Panc1 (cell line): ENCODE measurements at regions not wholly inside any gene's neighbourhood (a gene's known extent, or its start where the extent isn't known, plus 50 kb on each side); places are given as distances from the start of the nearest gene placed in this dataset.

Experiments used
- ATAC-seq: fragments of 200-7000 bp; cut with Tn5 transposase; 2 replicates; pipeline ENCODE4 v1.9.1; 2020; ENCODE audit warnings: mild to moderate bottlenecking, moderate library complexity
- BruUV-seq: library from RNA; stranded (reverse); fragments of 400-500 nt; replicated peaks from 2 replicates; lab custom pipeline; 2021; lab: Mats Ljungman, UMichigan
- CTCF ChIA-PET: fragments of 300-600 bp; sonication (Branson Sonifier 250); formaldehyde crosslinking; loops from one replicate; lab custom pipeline; 2022; ENCODE audit warnings: antibody characterized with exemption; lab: Charles Lee
- POLR2A ChIA-PET: fragments of 300-600 bp; sonication (Branson Sonifier 250); formaldehyde crosslinking; loops from one replicate; lab custom pipeline; 2022; ENCODE audit warnings: antibody characterized with exemption; lab: Charles Lee
- DNase-seq: peaks from one replicate; pipeline ENCODE4 v3.0.0-alpha.2; 2010; ENCODE audit warnings: low read depth, low spot score
- H3K27ac ChIP-seq: 2 replicates; pipeline ENCODE4 v1.5.1; 2011; ENCODE audit warnings: mild to moderate bottlenecking, low read length, inconsistent platforms
- H3K27me3 ChIP-seq: fragments of 200-500 bp; sonication (Bioruptor generic); 2 replicates; pipeline ENCODE4 v1.6.0; 2014; ENCODE audit warnings: low read length, inconsistent platforms; ENCODE audit not compliant: control insufficient read depth, insufficient read depth
- H3K36me3 ChIP-seq: fragments of 200-500 bp; sonication (Bioruptor generic); 2 replicates; pipeline ENCODE4 v1.5.1; 2014; ENCODE audit warnings: inconsistent platforms, mild to moderate bottlenecking, low read length, moderate library complexity; ENCODE audit not compliant: control insufficient read depth, insufficient read depth
- H3K4me1 ChIP-seq: 2 replicates; pipeline ENCODE4 v1.5.1; 2011; ENCODE audit warnings: inconsistent platforms, mild to moderate bottlenecking, low read length, moderate library complexity; ENCODE audit not compliant: control insufficient read depth, insufficient read depth
- H3K4me3 ChIP-seq, 2 experiments: 2 replicates each; pipeline ENCODE4 v1.5.1; 2011 to 2012; ENCODE audit warnings: low read depth in 2 of 2, low read length in 2 of 2, mild to moderate bottlenecking in 2 of 2, inconsistent platforms in 1 of 2, moderate library complexity in 1 of 2
- H3K9me3 ChIP-seq: fragments of 200-500 bp; sonication (Bioruptor generic); 2 replicates; pipeline ENCODE4 v1.5.1; 2014; ENCODE audit warnings: low read depth, mild to moderate bottlenecking, inconsistent platforms, low read length, moderate library complexity; ENCODE audit not compliant: control insufficient read depth, insufficient read depth
- POLR2AphosphoS5 ChIP-seq: IDR thresholded peaks from 2 replicates; pipeline ENCODE4 v1.6.1; 2012; ENCODE audit warnings: mild to moderate bottlenecking, low read depth, low read length, moderate library complexity
- SIN3A ChIP-seq: IDR thresholded peaks from 2 replicates; pipeline ENCODE4 v1.6.1; 2012; ENCODE audit warnings: low read depth, mild to moderate bottlenecking, low read length, moderate library complexity, borderline replicate concordance; ENCODE audit not compliant: insufficient read depth
- TCF7L2 ChIP-seq: IDR thresholded peaks from 2 replicates; pipeline ENCODE4 v1.6.1; 2011; ENCODE audit warnings: mild to moderate bottlenecking, low read depth, low read length, inconsistent platforms
- in situ Hi-C: cut with HindIII; loops from 2 replicates; pipeline ENCODE4 v1.10.0; 2016; ENCODE audit warnings: low sequenced_read_pairs, low pct_unique_long_range_greater_than_20kb
- intact Hi-C: fragments of 100-400 bp; cut with micrococcal nuclease; formaldehyde crosslinking; loops from one replicate; pipeline ENCODE4 v1.10.0; 2022; ENCODE audit not compliant: unreplicated experiment
- TF ChIP-seq, protein P1 (sequence below): fragments of 450-650 bp; IDR thresholded peaks from 2 replicates; pipeline ENCODE4 v1.5.1; 2017; ENCODE audit warnings: mild to moderate bottlenecking
- TF ChIP-seq, protein P2 (sequence below), 2 experiments: IDR thresholded peaks; 2 replicates each; pipeline ENCODE4 v1.6.1; 2011 to 2012; ENCODE audit warnings: low read depth in 2 of 2, control low read depth in 1 of 2, low read length in 1 of 2, mild to moderate bottlenecking in 1 of 2, moderate library complexity in 1 of 2; ENCODE audit not compliant: insufficient read depth in 1 of 2

DNA sequence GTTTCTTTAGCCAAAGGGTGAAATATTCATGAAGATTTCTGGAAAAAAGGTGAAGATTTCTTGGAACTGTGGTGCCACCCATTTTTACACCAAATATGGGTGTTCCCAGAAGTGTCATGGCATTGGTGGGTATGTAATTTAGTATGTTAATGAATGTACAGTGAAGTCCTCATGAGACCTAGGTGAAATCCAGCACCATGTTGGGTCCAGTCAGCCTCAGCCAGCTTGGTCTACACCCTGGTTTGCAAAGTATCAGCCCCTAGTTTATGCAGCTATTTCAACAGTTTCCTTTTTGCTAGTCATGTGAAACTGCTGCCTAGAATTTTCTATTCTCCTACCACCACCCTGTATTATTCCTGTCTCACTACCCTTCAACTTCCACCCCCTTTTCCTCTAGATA lies 63.1 kb upstream of the CXADR start:
- no peaks in the 10 kb centered on the region for H3K36me3 ChIP-seq
- DNase-seq (no peak), ATAC-seq (no peak)
- ChIA-PET CTCF (no interaction called here), POLR2A (no interaction called here)
- in situ Hi-C loops (no loop called here), intact Hi-C loops (no loop called here)
- no peaks in the 10 kb centered on the region for H3K4me1 ChIP-seq
- no peaks in the 10 kb centered on the region for H3K27me3 ChIP-seq
- no peak overlapping the region for H3K4me3 ChIP-seq
- BruUV-seq: no TSS peak
- H3K27ac ChIP-seq: no peak overlapping the region
- TF ChIP-seq TCF7L2: no peak
- TF ChIP-seq SIN3A: no peak
- TF ChIP-seq POLR2AphosphoS5: no peak
- TF ChIP-seq, protein P1, sequence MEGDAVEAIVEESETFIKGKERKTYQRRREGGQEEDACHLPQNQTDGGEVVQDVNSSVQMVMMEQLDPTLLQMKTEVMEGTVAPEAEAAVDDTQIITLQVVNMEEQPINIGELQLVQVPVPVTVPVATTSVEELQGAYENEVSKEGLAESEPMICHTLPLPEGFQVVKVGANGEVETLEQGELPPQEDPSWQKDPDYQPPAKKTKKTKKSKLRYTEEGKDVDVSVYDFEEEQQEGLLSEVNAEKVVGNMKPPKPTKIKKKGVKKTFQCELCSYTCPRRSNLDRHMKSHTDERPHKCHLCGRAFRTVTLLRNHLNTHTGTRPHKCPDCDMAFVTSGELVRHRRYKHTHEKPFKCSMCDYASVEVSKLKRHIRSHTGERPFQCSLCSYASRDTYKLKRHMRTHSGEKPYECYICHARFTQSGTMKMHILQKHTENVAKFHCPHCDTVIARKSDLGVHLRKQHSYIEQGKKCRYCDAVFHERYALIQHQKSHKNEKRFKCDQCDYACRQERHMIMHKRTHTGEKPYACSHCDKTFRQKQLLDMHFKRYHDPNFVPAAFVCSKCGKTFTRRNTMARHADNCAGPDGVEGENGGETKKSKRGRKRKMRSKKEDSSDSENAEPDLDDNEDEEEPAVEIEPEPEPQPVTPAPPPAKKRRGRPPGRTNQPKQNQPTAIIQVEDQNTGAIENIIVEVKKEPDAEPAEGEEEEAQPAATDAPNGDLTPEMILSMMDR: no peak
- TF ChIP-seq, protein P2, sequence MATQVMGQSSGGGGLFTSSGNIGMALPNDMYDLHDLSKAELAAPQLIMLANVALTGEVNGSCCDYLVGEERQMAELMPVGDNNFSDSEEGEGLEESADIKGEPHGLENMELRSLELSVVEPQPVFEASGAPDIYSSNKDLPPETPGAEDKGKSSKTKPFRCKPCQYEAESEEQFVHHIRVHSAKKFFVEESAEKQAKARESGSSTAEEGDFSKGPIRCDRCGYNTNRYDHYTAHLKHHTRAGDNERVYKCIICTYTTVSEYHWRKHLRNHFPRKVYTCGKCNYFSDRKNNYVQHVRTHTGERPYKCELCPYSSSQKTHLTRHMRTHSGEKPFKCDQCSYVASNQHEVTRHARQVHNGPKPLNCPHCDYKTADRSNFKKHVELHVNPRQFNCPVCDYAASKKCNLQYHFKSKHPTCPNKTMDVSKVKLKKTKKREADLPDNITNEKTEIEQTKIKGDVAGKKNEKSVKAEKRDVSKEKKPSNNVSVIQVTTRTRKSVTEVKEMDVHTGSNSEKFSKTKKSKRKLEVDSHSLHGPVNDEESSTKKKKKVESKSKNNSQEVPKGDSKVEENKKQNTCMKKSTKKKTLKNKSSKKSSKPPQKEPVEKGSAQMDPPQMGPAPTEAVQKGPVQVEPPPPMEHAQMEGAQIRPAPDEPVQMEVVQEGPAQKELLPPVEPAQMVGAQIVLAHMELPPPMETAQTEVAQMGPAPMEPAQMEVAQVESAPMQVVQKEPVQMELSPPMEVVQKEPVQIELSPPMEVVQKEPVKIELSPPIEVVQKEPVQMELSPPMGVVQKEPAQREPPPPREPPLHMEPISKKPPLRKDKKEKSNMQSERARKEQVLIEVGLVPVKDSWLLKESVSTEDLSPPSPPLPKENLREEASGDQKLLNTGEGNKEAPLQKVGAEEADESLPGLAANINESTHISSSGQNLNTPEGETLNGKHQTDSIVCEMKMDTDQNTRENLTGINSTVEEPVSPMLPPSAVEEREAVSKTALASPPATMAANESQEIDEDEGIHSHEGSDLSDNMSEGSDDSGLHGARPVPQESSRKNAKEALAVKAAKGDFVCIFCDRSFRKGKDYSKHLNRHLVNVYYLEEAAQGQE (IDR thresholded peaks at IDR 0.05; ENCODE audit: insufficient read depth in 1 of 2, low read depth in 2 of 2, low read length in 1 of 2): no peak
- no peaks in the 10 kb centered on the region for H3K9me3 ChIP-seq

DNA sequence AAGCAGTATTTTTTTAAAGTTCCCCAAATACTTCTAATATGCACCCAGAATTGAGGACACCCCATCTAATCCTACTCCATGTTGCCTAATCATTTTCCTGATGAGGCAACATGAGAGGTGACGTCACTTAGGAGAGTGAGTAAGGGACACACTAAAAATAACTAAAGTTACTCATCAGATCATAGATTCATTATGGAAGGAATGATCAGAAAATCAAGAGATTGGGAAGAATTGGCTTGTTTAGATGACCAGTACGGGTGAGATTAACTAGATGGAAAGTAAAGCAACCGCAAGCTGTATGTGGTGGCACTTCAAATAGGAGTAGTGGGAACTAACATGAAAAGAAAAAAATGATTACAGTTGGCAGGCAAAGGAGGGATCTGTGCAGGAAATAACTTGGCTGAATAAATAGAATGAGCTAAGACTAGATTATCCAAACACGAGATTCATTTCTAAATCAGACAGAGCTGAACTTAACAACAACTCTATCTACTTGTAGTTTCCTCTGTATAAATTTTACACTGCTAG lies 61.4 kb upstream of the CXADR start:
- Histone ChIP-seq H3K4me3 (no peak overlapping the region), H3K9me3 (no peaks in the 10 kb centered on the region), H3K27me3 (no peaks in the 10 kb centered on the region), H3K27ac (no peak overlapping the region), H3K36me3 (no peaks in the 10 kb centered on the region), H3K4me1 (no peaks in the 10 kb centered on the region)
- intact Hi-C loops: no loop called here
- ChIA-PET POLR2A (interaction anchor here (0.5 kb wide), 1 partner anchor 108 kb away, joined by 3 read pairs; no protein-coding TSS in a partner anchor), CTCF (no interaction called here)
- DNase-seq: no peak
- no peak for TF ChIP-seq TCF7L2
- TF ChIP-seq, protein P1: no peak
- TF ChIP-seq, protein P2 (IDR thresholded peaks at IDR 0.05; ENCODE audit: insufficient read depth in 1 of 2, low read depth in 2 of 2, low read length in 1 of 2): no peak
- TF ChIP-seq SIN3A: no peak
- no peak for TF ChIP-seq POLR2AphosphoS5
- ATAC-seq: no peak
- no TSS peak for BruUV-seq
- in situ Hi-C loops: no loop called here
